Neuronal stem cell (in vitro differentiated cells): ENCODE measurements at regions not wholly inside any gene's neighbourhood (a gene's known extent, or its start where the extent isn't known, plus 50 kb on each side); places are given as distances from the start of the nearest gene placed in this dataset.

Experiments
- DNase-seq: peaks from one replicate; pipeline ENCODE4 v3.0.0-alpha.2; 2013; ENCODE audit warnings: low spot score
- H2AFZ ChIP-seq: one replicate; pipeline ENCODE4 v1.6.1; 2013; ENCODE audit warnings: mild to moderate bottlenecking, low read length, inconsistent platforms
- H2AK5ac ChIP-seq: 2 replicates; pipeline ENCODE4 v1.6.1; 2013; ENCODE audit warnings: low read depth, mild to moderate bottlenecking, inconsistent platforms, low read length, moderate library complexity, mixed read lengths
- H2BK120ac ChIP-seq: 2 replicates; pipeline ENCODE4 v1.6.1; 2013; ENCODE audit warnings: low read depth, mild to moderate bottlenecking, inconsistent platforms, low read length, moderate library complexity, mixed read lengths
- H2BK12ac ChIP-seq: one replicate; pipeline ENCODE4 v1.6.1; 2013; ENCODE audit warnings: low read length, inconsistent platforms
- H2BK15ac ChIP-seq: 2 replicates; pipeline ENCODE4 v1.6.1; 2013; ENCODE audit warnings: mild to moderate bottlenecking, low read length, inconsistent platforms, mixed read lengths
- H2BK5ac ChIP-seq: one replicate; pipeline ENCODE4 v1.6.1; 2013; ENCODE audit warnings: inconsistent platforms, mild to moderate bottlenecking, low read length, moderate library complexity
- H3K14ac ChIP-seq: one replicate; pipeline ENCODE4 v1.6.1; 2013; ENCODE audit warnings: low read length, inconsistent platforms
- H3K18ac ChIP-seq: 2 replicates; pipeline ENCODE4 v1.6.1; 2013; ENCODE audit warnings: low read length, inconsistent platforms
- H3K23ac ChIP-seq: 2 replicates; pipeline ENCODE4 v1.6.1; 2013; ENCODE audit warnings: low read depth, mild to moderate bottlenecking, mixed read lengths, low read length, inconsistent platforms; ENCODE audit not compliant: poor library complexity
- H3K27ac ChIP-seq: replicated peaks from 3 replicates; pipeline ENCODE4 v1.5.1; 2013; ENCODE audit warnings: low read length, inconsistent platforms
- H3K27me3 ChIP-seq, 3 experiments: 2 replicates each; pipeline ENCODE4 v1.6.1; 2013; ENCODE audit warnings: low read length in 3 of 3, mild to moderate bottlenecking in 2 of 3, inconsistent platforms in 1 of 3, low read depth in 1 of 3, mixed read lengths in 1 of 3, moderate library complexity in 1 of 3; ENCODE audit not compliant: control insufficient read depth in 3 of 3, insufficient read depth in 3 of 3
- H3K36me3 ChIP-seq, 2 donors: replicated peaks in 1 of 2; 2 replicates each; pipeline ENCODE4 v1.6.1; 2013; ENCODE audit warnings: low read length in 2 of 2; ENCODE audit not compliant: control insufficient read depth in 2 of 2, insufficient read depth in 2 of 2
- H3K4ac ChIP-seq: 2 replicates; pipeline ENCODE4 v1.6.1; 2013; ENCODE audit warnings: inconsistent platforms, mild to moderate bottlenecking, low read length, moderate library complexity
- H3K4me1 ChIP-seq, 2 donors: 1 replicate in 1 of 2; 2 replicates in 1 of 2; pipeline ENCODE4 v1.6.1; 2013; ENCODE audit warnings: low read length in 2 of 2, low read depth in 1 of 2; ENCODE audit not compliant: control insufficient read depth in 2 of 2, insufficient read depth in 1 of 2
- H3K4me2 ChIP-seq: one replicate; pipeline ENCODE4 v1.6.1; 2013; ENCODE audit warnings: mild to moderate bottlenecking, low read length, inconsistent platforms; ENCODE audit not compliant: insufficient read depth, poor library complexity, severe bottlenecking
- H3K4me3 ChIP-seq, 2 donors: 2 replicates each; pipeline ENCODE4 v1.5.1; 2013; ENCODE audit warnings: low read length in 2 of 2, mild to moderate bottlenecking in 2 of 2, inconsistent platforms in 1 of 2, moderate library complexity in 1 of 2
- H3K79me1 ChIP-seq: one replicate; pipeline ENCODE4 v1.6.1; 2013; ENCODE audit warnings: low read depth, mild to moderate bottlenecking, inconsistent platforms, low read length, moderate library complexity
- H3K9ac ChIP-seq: one replicate; pipeline ENCODE4 v1.6.1; 2013; ENCODE audit warnings: mild to moderate bottlenecking, low read depth, low read length, inconsistent platforms; ENCODE audit not compliant: poor library complexity
- H3K9me3 ChIP-seq, 2 donors: replicated peaks in 1 of 2; 2 replicates each; pipeline versions ENCODE3 to v1.6.1; 2013; ENCODE audit warnings: low read length in 2 of 2, mild to moderate bottlenecking in 2 of 2, inconsistent platforms in 1 of 2, low read depth in 1 of 2, mixed read lengths in 1 of 2, moderate library complexity in 1 of 2; ENCODE audit not compliant: control insufficient read depth in 2 of 2, insufficient read depth in 1 of 2
- H4K8ac ChIP-seq: one replicate; pipeline ENCODE4 v1.6.1; 2013; ENCODE audit warnings: low read depth, mild to moderate bottlenecking, inconsistent platforms, low read length, moderate library complexity
- H4K91ac ChIP-seq: one replicate; pipeline ENCODE4 v1.6.1; 2013; ENCODE audit warnings: low read length, low read depth, mild to moderate bottlenecking, inconsistent platforms; ENCODE audit not compliant: poor library complexity
- WGBS, 2 donors: extraction: QIAGEN DNeasy Blood & Tissue Kit; methylation state at CpG; one replicate each; pipeline ENCODE4 v1.1.7; 2013; ENCODE audit warnings: missing lambda C conversion rate in 2 of 2, mixed read lengths in 1 of 2; ENCODE audit not compliant: insufficient read length in 2 of 2, insufficient replicate concordance in 1 of 2; ENCODE audit errors: extremely low coverage in 2 of 2; 5-methylcytosine and 5-hydroxymethylcytosine counted together

GRCh38 chr10:34886906-34887642, 72.0 kb upstream of the PARD3 start:
- Histone ChIP-seq H2BK15ac (no peak overlapping the region), H3K4me3 (no peak overlapping the region), H2BK12ac (no peak overlapping the region), H3K36me3 (no peaks in the 10 kb centered on the region), H2BK120ac (no peak overlapping the region), H3K27me3 (peaks cover 0 to 9% (median 0%) of the 10 kb centered on the region in 3 experiments), H4K8ac (no peak overlapping the region), H3K27ac (no peak overlapping the region), H3K23ac (no peak overlapping the region), H3K9me3 (no peaks in the 10 kb centered on the region), H3K4me2 (no peak overlapping the region), H3K18ac (no peak overlapping the region), H3K4ac (no peak overlapping the region), H4K91ac (no peak overlapping the region), H2BK5ac (no peak overlapping the region), H3K14ac (no peak overlapping the region), H3K9ac (no peak overlapping the region), H3K4me1 (peaks cover 0 to 6% of the 10 kb centered on the region in 2 donors), H2AFZ (no peak overlapping the region), H3K79me1 (no peaks in the 10 kb centered on the region), H2AK5ac (no peak overlapping the region)
- no peak for DNase-seq
- WGBS, 2 donors, result no CpG with 5 or more reads among the region's 8 CpGs

DNA sequence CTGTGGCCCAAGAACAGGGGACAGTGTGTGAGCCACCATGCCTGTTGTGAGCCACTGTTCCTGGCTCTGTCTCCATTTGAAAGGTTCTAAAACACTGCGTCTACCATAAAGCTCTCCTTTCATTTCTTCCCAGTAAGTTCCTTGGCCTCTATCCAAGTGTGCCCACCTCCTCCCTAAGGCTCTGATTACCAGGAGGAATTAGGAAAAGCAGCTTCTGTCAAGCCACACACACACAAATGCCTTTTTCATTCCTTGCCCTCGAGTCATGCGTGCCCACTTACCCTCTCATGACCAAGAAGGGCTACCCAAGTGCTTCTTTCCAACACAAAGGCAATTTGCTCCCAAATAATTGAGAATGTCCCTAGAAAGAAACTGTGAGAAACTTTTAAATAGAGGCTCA, 70.8 kb upstream of the PARD3 start:
- no peak overlapping the region for H2BK15ac ChIP-seq
- no peak overlapping the region for H3K18ac ChIP-seq
- H3K4me2 ChIP-seq, result no peak overlapping the region
- no peak overlapping the region for H3K23ac ChIP-seq
- no peak overlapping the region for H3K14ac ChIP-seq
- H3K27me3 ChIP-seq, result peaks cover 0 to 9% (median 0%) of the 10 kb centered on the region in 3 experiments
- H2BK120ac ChIP-seq, result no peak overlapping the region
- H3K79me1 ChIP-seq, result no peaks in the 10 kb centered on the region
- H3K9me3 ChIP-seq, result no peaks in the 10 kb centered on the region
- no peak overlapping the region for H2BK5ac ChIP-seq
- no peak for DNase-seq
- no peak overlapping the region for H3K27ac ChIP-seq
- no peak overlapping the region for H4K91ac ChIP-seq
- H3K4ac ChIP-seq, result no peak overlapping the region
- WGBS, 2 donors, result no CpG with 5 or more reads among the region's 3 CpGs
- no peak overlapping the region for H2AK5ac ChIP-seq
- no peak overlapping the region for H4K8ac ChIP-seq
- no peak overlapping the region for H2BK12ac ChIP-seq
- peak overlapping the region in 1 of 2 donors; percentile 38 for H3K4me3 ChIP-seq
- no peaks in the 10 kb centered on the region for H3K36me3 ChIP-seq
- peaks cover 0 to 4% of the 10 kb centered on the region in 2 donors for H3K4me1 ChIP-seq
- H2AFZ ChIP-seq, result no peak overlapping the region
- no peak overlapping the region for H3K9ac ChIP-seq

DNA sequence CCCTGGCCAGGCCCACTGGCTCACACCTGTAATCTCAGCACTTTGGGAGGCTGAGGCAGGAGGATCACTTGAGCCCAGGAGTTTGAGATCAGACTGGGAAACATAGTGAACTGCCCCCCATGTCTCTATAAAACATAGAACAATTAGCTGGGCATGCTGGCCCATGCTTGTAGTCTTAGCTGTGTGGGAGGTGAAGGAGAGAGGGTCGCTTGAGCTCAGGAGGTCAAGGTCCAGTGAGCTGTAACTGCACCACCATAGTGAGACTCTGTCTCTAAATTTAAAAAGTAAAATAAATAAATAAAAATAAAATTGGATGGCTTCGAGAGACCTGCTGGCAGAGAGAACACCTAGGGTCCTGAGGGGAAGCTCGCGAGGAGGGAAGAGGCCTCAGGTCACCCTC, 69.9 kb upstream of the PARD3 start:
- Histone ChIP-seq H4K91ac (no peak overlapping the region), H3K9ac (no peak overlapping the region), H2AK5ac (no peak overlapping the region), H2BK5ac (no peak overlapping the region), H3K4me2 (no peak overlapping the region), H3K18ac (no peak overlapping the region), H3K36me3 (no peaks in the 10 kb centered on the region), H3K79me1 (no peaks in the 10 kb centered on the region), H3K9me3 (no peaks in the 10 kb centered on the region), H2BK15ac (no peak overlapping the region), H3K4me3 (no peak overlapping the region), H2AFZ (no peak overlapping the region), H3K14ac (no peak overlapping the region), H3K27ac (no peak overlapping the region), H4K8ac (no peak overlapping the region), H2BK120ac (no peak overlapping the region), H3K23ac (no peak overlapping the region), H3K27me3 (peaks cover 0 to 9% (median 0%) of the 10 kb centered on the region in 3 experiments), H2BK12ac (no peak overlapping the region), H3K4ac (no peak overlapping the region), H3K4me1 (peaks cover 0 to 3% of the 10 kb centered on the region in 2 donors)
- no CpG with 5 or more reads among the region's 4 CpGs for WGBS, 2 donors
- no peak for DNase-seq

- Histone ChIP-seq H3K27me3 (peaks cover 0 to 9% (median 0%) of the 10 kb centered on the region in 3 experiments), H2AK5ac (no peak overlapping the region), H2BK12ac (no peak overlapping the region), H2BK15ac (no peak overlapping the region), H3K79me1 (no peaks in the 10 kb centered on the region), H3K9me3 (no peaks in the 10 kb centered on the region), H3K9ac (no peak overlapping the region), H3K27ac (no peak overlapping the region), H2AFZ (no peak overlapping the region), H3K36me3 (no peaks in the 10 kb centered on the region), H3K4me2 (no peak overlapping the region), H3K18ac (no peak overlapping the region), H3K14ac (no peak overlapping the region), H4K91ac (no peak overlapping the region), H3K4me1 (peaks cover 0 to 3% of the 10 kb centered on the region in 2 donors), H2BK120ac (no peak overlapping the region), H3K23ac (no peak overlapping the region), H4K8ac (no peak overlapping the region), H3K4ac (no peak overlapping the region), H2BK5ac (no peak overlapping the region), H3K4me3 (no peak overlapping the region)
- WGBS, 2 donors, result no CpG with 5 or more reads among the region's 4 CpGs
- DNase-seq, result no peak
Measured at GRCh38 chr10:34884272-34884952, 69.3 kb upstream of the PARD3 start.
